Neural cell (in vitro differentiated cells): ENCODE measurements at regions not wholly inside any gene's neighbourhood (a gene's known extent, or its start where the extent isn't known, plus 50 kb on each side); places are given as distances from the start of the nearest gene placed in this dataset.

Experiments used
- EZH2 ChIP-seq: fragments of 200-600, 300-800 bp; shearing (Covaris generic), sonication (generic); IDR thresholded peaks from 2 replicates; pipeline ENCODE4 v1.6.1; 2014; ENCODE audit warnings: antibody characterized with exemption, low read length, borderline replicate concordance, mild to moderate bottlenecking; ENCODE audit not compliant: insufficient read depth, poor library complexity, severe bottlenecking
- POLR2AphosphoS5 ChIP-seq: IDR thresholded peaks from 2 replicates; pipeline ENCODE4 v1.6.1; 2012
- SMC3 ChIP-seq: fragments of 450-650 bp; conservative IDR thresholded peaks from 2 replicates; pipeline ENCODE4 v1.6.1; 2014; ENCODE audit warnings: antibody characterized with exemption, mild to moderate bottlenecking, moderate library complexity; ENCODE audit not compliant: poor library complexity
- TF ChIP-seq, protein P1 (sequence below): fragments of 450-650 bp; IDR thresholded peaks from 2 replicates; pipeline ENCODE4 v1.5.1; 2014; ENCODE audit warnings: antibody characterized with exemption, mild to moderate bottlenecking, moderate library complexity; ENCODE audit not compliant: poor library complexity, severe bottlenecking

DNA sequence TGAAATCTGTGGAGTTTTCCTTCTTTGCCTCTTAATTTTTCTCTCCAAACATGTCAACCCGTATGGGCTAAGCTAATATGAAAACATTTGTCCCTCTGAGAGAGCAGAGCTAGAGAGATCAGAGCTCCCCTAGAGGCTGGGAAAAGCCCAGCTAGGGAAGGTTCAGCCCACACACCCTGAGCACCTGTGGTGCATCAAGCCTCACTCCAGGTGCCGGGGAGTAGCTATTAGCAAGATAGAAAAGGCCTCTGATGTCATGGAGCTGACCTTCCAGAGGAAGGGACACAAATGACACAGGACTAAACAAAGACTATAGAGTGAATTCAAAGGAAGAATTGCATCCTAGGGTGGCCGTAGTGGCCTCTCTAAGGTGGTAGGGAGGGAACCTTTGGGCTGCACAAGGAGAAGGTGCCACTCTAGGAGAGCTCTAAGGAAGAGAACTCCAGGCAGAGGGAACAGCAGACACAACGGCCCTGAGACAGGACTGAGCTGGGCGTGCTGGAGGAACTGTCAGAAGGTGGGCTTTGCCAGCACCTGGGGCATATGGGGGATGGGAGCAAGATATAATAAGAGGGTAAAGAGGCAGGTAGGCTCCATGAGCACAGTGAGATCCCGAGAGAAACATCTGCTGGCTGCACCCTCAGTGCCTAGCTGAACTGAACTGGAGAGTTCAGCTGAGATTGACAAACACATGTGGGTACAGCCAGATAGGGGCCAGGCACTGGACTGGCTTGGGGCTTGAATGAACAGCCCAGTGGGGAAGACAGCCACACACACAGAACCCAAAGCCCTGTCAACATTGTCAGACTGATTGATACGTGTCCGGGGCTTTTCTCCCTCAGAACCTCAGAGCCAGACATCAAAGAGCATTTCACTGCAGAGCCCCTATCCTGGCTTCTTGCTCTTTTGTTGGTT lies 65.5 kb upstream of the DRD2 start:
- TF ChIP-seq EZH2 (no peak), SMC3 (no peak), POLR2AphosphoS5 (no peak)
- TF ChIP-seq, protein P1, sequence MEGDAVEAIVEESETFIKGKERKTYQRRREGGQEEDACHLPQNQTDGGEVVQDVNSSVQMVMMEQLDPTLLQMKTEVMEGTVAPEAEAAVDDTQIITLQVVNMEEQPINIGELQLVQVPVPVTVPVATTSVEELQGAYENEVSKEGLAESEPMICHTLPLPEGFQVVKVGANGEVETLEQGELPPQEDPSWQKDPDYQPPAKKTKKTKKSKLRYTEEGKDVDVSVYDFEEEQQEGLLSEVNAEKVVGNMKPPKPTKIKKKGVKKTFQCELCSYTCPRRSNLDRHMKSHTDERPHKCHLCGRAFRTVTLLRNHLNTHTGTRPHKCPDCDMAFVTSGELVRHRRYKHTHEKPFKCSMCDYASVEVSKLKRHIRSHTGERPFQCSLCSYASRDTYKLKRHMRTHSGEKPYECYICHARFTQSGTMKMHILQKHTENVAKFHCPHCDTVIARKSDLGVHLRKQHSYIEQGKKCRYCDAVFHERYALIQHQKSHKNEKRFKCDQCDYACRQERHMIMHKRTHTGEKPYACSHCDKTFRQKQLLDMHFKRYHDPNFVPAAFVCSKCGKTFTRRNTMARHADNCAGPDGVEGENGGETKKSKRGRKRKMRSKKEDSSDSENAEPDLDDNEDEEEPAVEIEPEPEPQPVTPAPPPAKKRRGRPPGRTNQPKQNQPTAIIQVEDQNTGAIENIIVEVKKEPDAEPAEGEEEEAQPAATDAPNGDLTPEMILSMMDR, result no peak
